ENCODE measurements at regions not wholly inside any gene's neighbourhood (a gene's known extent, or its start where the extent isn't known, plus 50 kb on each side); places are given as distances from the start of the nearest gene placed in this dataset.

DNA sequence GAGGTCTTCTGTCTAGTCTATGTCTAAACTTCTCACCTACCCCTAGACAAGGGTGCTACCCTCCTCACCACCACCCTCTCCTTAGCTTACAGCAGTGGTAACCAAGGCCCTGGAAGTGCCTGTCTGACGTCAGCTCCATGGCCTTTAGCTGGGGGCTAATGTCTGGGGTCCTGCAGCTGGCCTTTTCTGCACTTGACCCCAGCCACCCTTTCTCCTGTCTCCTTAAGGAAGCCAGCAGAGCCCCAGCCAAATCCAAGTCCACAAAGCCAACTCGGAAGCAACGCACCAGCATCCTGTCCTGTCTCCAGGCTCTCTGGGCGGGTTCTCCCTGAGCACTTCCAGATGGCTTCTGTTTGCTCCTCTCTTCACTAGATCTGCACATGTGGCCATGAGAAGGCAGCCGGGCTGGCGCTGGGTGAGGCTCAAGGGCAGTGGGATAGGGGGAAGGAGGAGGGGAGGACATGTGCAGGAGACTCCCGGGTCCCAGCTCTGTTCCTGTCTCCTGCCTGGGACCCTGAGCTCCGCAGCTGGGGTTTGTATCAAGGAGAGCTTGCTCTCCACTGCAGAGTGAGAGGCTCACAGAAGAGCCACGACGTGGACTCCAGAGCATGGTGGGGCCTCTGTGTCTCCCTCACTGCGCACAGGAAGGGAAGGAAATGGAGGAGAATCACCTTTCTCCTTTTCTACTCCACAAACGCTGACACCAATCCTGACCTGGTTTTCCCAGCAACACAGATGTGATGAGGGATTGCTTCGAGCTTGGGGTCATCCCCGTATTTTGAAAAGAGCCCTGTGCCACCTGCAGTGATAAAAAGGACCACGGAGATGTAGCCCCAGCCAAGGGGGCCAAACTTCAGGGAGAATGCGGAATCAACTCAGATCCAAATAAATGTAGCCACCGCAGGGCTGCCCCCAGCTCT lies 204.2 kb downstream of the USP12 start:
- no peaks in the 10 kb centered on the region for H3K36me3 ChIP-seq
- H3K9me3 ChIP-seq, result no peaks in the 10 kb centered on the region
- no peak overlapping the region for H3K4me3 ChIP-seq
- peaks cover 0 to 30% (median 5%) of the 10 kb centered on the region in 6 donors for H3K4me1 ChIP-seq
- intact Hi-C loops (cut with DNase I; ENCODE audit: low total_unique reads), result no loop called here
- no peaks in the 10 kb centered on the region for H3K27me3 ChIP-seq (replicated peaks in 1 of 7)
- no peak for DNase-seq
- peak in 2 of 3 donors; percentile 26 to 56 for TF ChIP-seq POLR2AphosphoS5 (IDR thresholded peaks at IDR 0.05)
- TF ChIP-seq, protein P1, sequence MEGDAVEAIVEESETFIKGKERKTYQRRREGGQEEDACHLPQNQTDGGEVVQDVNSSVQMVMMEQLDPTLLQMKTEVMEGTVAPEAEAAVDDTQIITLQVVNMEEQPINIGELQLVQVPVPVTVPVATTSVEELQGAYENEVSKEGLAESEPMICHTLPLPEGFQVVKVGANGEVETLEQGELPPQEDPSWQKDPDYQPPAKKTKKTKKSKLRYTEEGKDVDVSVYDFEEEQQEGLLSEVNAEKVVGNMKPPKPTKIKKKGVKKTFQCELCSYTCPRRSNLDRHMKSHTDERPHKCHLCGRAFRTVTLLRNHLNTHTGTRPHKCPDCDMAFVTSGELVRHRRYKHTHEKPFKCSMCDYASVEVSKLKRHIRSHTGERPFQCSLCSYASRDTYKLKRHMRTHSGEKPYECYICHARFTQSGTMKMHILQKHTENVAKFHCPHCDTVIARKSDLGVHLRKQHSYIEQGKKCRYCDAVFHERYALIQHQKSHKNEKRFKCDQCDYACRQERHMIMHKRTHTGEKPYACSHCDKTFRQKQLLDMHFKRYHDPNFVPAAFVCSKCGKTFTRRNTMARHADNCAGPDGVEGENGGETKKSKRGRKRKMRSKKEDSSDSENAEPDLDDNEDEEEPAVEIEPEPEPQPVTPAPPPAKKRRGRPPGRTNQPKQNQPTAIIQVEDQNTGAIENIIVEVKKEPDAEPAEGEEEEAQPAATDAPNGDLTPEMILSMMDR (IDR thresholded peaks at IDR 0.05 in 8 of 11, conservative IDR thresholded peaks at IDR 0.05 in 3 of 11), result no peak
- TF ChIP-seq POLR2A (IDR thresholded peaks at IDR 0.05), result no peak
- H3K27ac ChIP-seq, result peak overlapping the region in 1 of 8 donors; percentile 37
- WGBS, 5 donors, result 72 to 77% (median 74%) methylated on average over 16 to 17 of the region's 17 CpGs

DNA sequence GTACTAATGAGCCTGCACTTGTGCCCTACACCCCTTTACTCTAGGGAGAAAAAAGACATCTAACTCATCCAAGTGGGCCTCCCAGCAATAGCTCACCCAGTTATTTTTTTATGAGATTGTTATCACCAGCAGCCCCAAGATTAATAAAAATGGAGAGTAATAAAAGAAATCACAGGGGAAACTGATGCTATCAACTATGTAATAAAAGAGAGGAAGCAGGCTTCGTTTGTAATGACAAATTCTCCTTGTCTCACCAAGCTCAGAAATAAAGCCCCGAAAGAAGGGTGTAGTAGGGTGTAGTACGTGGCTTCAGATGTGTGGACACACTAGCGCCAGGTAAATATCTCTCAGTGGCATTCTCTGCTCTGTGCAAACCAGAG lies 204.9 kb downstream of the USP12 start:
- Histone ChIP-seq H3K36me3 (no peaks in the 10 kb centered on the region), H3K4me1 (peaks cover 0 to 30% (median 5%) of the 10 kb centered on the region in 6 donors), H3K27ac (peak overlapping the region in 1 of 8 donors; percentile 30), H3K4me3 (no peak overlapping the region), H3K9me3 (no peaks in the 10 kb centered on the region), H3K27me3 (replicated peaks in 1 of 7) (no peaks in the 10 kb centered on the region)
- intact Hi-C loops (cut with DNase I; ENCODE audit: low total_unique reads), result no loop called here
- 76 to 89% (median 79%) methylated on average over 4 of the region's 4 CpGs for WGBS, 5 donors
- no peak for DNase-seq
- TF ChIP-seq, protein P1 (IDR thresholded peaks at IDR 0.05 in 8 of 11, conservative IDR thresholded peaks at IDR 0.05 in 3 of 11), result no peak
- TF ChIP-seq POLR2AphosphoS5 (IDR thresholded peaks at IDR 0.05) (no peak), POLR2A (IDR thresholded peaks at IDR 0.05) (no peak)

DNA sequence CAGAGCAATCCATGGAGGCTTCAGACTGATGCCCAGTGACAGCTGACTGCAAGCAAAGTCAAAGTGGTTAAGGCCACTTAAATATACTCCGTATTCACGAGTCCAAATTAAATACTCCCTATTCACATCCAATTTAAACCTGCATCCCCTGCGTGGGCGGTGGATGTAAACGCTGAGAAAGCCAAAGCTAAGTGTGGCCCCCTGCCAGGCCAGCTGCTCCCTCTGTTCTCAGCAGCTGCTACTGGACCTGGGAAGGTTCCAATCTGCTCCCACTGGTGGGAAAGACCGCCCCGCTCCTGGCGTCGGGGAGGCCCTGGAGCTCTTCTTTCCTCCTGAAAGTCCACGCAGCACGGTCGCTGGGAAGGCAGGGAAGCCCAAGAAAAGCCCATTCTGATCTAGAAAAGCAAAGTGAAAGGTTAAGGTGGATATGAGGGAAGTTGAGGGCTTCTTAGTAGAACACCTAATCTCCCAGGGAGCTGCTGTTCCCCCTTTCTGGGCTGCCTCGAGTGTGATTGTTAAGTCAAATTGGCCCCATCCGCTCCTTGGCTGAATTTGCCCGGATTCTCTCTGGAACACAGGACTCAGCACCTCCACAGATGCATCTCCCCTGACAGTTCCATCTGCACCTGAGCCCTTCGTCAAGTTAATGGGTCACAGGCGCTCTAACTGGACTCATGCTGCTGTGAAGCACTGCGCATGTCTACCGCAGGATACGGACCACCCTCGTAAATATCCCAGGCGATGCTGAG lies 205.5 kb downstream of the USP12 start:
- TF ChIP-seq POLR2AphosphoS5 (IDR thresholded peaks at IDR 0.05), result peak; percentile 12 to 65 (median 29)
- TF ChIP-seq POLR2A (IDR thresholded peaks at IDR 0.05), result no peak
- DNase-seq, result no peak
- H3K9me3 ChIP-seq, result no peaks in the 10 kb centered on the region
- no peak overlapping the region for H3K4me3 ChIP-seq
- no peaks in the 10 kb centered on the region for H3K27me3 ChIP-seq (replicated peaks in 1 of 7)
- 81 to 87% (median 84%) methylated on average over 22 of the region's 22 CpGs for WGBS, 5 donors
- intact Hi-C loops (cut with DNase I; ENCODE audit: low total_unique reads), result no loop called here
- H3K27ac ChIP-seq, result peak overlapping the region in 1 of 8 donors; percentile 30
- H3K4me1 ChIP-seq, result peaks cover 0 to 30% (median 5%) of the 10 kb centered on the region in 6 donors
- H3K36me3 ChIP-seq, result no peaks in the 10 kb centered on the region

DNA sequence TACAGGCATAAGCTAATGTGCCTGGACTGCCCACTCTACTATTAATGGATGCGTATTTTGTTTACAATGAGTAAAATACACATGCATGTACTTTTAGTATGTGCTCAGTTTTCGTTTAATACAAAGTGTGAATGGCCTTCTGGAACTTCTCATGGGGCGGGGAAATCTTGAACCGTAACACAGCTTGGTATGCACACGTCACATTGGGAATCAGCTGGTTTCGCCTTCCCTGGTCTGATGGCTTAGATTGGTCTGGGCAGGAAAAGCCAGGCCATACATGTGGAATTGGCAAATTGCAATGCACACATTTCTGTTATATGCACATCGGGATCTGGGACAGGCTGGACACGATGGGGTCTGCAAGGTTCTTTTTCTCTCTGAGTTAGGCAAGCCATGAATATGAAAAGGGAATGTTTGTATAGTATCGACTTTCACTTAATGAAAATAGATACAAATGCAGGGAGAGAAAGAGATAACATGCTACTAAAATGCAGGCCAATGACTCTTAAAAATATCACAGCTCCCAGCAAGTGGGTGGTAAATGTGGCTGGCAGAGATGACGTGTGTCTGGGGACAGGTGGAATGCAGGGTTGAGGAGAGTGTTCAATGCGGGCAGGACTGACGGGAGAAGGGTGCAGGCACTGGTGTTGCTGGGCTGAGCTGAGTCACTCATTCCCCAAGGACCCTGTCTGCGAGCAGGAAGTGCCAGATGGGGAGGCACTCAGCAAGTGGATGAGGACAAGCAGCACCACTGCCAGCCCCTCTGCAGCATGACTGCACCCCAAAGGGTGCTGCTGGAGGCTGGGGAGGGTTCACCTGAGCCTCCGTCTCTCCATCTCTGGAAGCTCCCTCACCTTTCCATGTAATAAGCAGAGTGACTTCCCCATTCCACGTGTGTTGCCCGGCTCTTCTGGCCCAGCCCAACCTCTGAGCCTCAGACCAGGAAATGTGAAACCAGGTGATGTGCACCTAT lies 204.0 kb upstream of the GPR12 start:
- Histone ChIP-seq H3K27me3 (replicated peaks in 1 of 7) (no peaks in the 10 kb centered on the region), H3K4me3 (no peak overlapping the region), H3K4me1 (peaks cover 0 to 30% (median 5%) of the 10 kb centered on the region in 6 donors), H3K27ac (no peak overlapping the region), H3K36me3 (no peaks in the 10 kb centered on the region), H3K9me3 (no peaks in the 10 kb centered on the region)
- DNase-seq, result no peak
- intact Hi-C loops (cut with DNase I; ENCODE audit: low total_unique reads), result no loop called here
- WGBS, 5 donors, result 74 to 77% (median 76%) methylated on average over 16 of the region's 16 CpGs
- TF ChIP-seq POLR2AphosphoS5 (IDR thresholded peaks at IDR 0.05) (no peak), POLR2A (IDR thresholded peaks at IDR 0.05) (no peak)
- TF ChIP-seq, protein P1 (IDR thresholded peaks at IDR 0.05 in 8 of 11, conservative IDR thresholded peaks at IDR 0.05 in 3 of 11), result no peak
